ENCODE measurements at regions not wholly inside any gene's neighbourhood (a gene's known extent, or its start where the extent isn't known, plus 50 kb on each side); places are given as distances from the start of the nearest gene placed in this dataset.

- H2BK12ac ChIP-seq (ENCODE audit: low read depth, low read length), result no peak overlapping the region
- H2BK15ac ChIP-seq (ENCODE audit: low read length), result no peak overlapping the region
- no peak overlapping the region for H2BK20ac ChIP-seq (ENCODE audit: low read length)
- no peak overlapping the region for H2BK5ac ChIP-seq (ENCODE audit: low read depth, low read length)
- no peak overlapping the region for H3K4ac ChIP-seq (replicated peaks; ENCODE audit: insufficient read length, low read depth, low read length)
- no peak overlapping the region for H2AK5ac ChIP-seq (ENCODE audit: low read depth, low read length)
- no peak overlapping the region for H3K18ac ChIP-seq (ENCODE audit: extremely low read depth, low read length)
- no peak overlapping the region for H3K27ac ChIP-seq (ENCODE audit: low read depth, low read length)
- H2BK120ac ChIP-seq (replicated peaks; ENCODE audit: low read depth, low read length), result no peak overlapping the region
- no peaks in the 10 kb centered on the region for H3K79me2 ChIP-seq (ENCODE audit: control insufficient read depth in 1 of 2, insufficient read depth in 2 of 2, low read length in 2 of 2)
- no peak for TF ChIP-seq SIN3A (conservative IDR thresholded peaks at IDR 0.05 in 1 of 2, IDR thresholded peaks at IDR 0.05 in 1 of 2; ENCODE audit: low read depth in 1 of 2, low read length in 2 of 2)
- no peak for TF ChIP-seq BRCA1 (IDR thresholded peaks at IDR 0.05; ENCODE audit: low read depth, low read length)
- no peak for TF ChIP-seq ASH2L (IDR thresholded peaks at IDR 0.05; ENCODE audit: low read length)
- TF ChIP-seq CHD1 (IDR thresholded peaks at IDR 0.05; ENCODE audit: low read depth, low read length), result no peak
- TF ChIP-seq POLR2A (IDR thresholded peaks at IDR 0.05; ENCODE audit: control extremely low read depth in 1 of 2, low read depth in 2 of 2, low read length in 2 of 2), result no peak
- TF ChIP-seq TAF1 (IDR thresholded peaks at IDR 0.05; ENCODE audit: low read depth, low read length), result no peak
- TF ChIP-seq MAFK (IDR thresholded peaks at IDR 0.05; ENCODE audit: low read depth, low read length), result no peak
- no peak for TF ChIP-seq YY1 (IDR thresholded peaks at IDR 0.05; ENCODE audit: low read depth, low read length)
- TF ChIP-seq PHF8 (conservative IDR thresholded peaks at IDR 0.05; ENCODE audit: low read depth, low read length), result no peak
- TF ChIP-seq HDAC6 (IDR thresholded peaks at IDR 0.05; ENCODE audit: low read depth, low read length), result no peak
- TF ChIP-seq EZH2 (IDR thresholded peaks at IDR 0.05; ENCODE audit: low read depth, low read length, severe bottlenecking), result no peak
- TF ChIP-seq SP2 (IDR thresholded peaks at IDR 0.05; ENCODE audit: low read length), result no peak
- TF ChIP-seq GABPA (IDR thresholded peaks at IDR 0.05; ENCODE audit: borderline replicate concordance, insufficient read depth, low read length), result no peak
- no peak for TF ChIP-seq BACH1 (IDR thresholded peaks at IDR 0.05; ENCODE audit: low read length)
- TF ChIP-seq TCF12 (IDR thresholded peaks at IDR 0.05; ENCODE audit: low read depth, low read length), result no peak
- H3K56ac ChIP-seq (replicated peaks; ENCODE audit: insufficient read length, low read depth, low read length), result no peak overlapping the region
- no peaks in the 10 kb centered on the region for H3K27me3 ChIP-seq (replicated peaks in 1 of 4; ENCODE audit: control insufficient read depth in 3 of 4, extremely low read depth in 1 of 4, insufficient read depth in 3 of 4, low read length in 3 of 4)
- H4K5ac ChIP-seq (ENCODE audit: insufficient read length, low read depth, low read length), result no peak overlapping the region
- no peak overlapping the region for H2AFZ ChIP-seq (ENCODE audit: low read length)
- POLR2A ChIA-PET (ENCODE audit: partially characterized antibody), result no interaction called here
- no peak overlapping the region for H3K4me2 ChIP-seq (ENCODE audit: insufficient read depth in 1 of 2, low read depth in 2 of 2, low read length in 2 of 2)
- H3K4me1 ChIP-seq (replicated peaks in 1 of 4; ENCODE audit: control insufficient read depth in 3 of 4, insufficient read depth in 4 of 4, low read length in 3 of 4), result peaks cover 0 to 2% (median 0%) of the 10 kb centered on the region in 4 experiments; a peak in 2 of 7 replicates
- no peaks in the 10 kb centered on the region for H3K36me3 ChIP-seq (ENCODE audit: control insufficient read depth in 2 of 4, insufficient read depth in 4 of 4, low read length in 3 of 4)
- no peaks in the 10 kb centered on the region for H3K23me2 ChIP-seq (ENCODE audit: low read depth, low read length)
- no peak overlapping the region for H3K14ac ChIP-seq (ENCODE audit: insufficient read length)
- WGBS, 2 experiments (ENCODE audit: extremely low coverage in 1 of 2, insufficient coverage in 1 of 2, insufficient read length in 1 of 2, insufficient replicate concordance in 2 of 2, low coverage in 1 of 2, low lambda C conversion rate in 2 of 2, missing lambda C conversion rate in 1 of 2), result 74% methylated on average over 3 of the region's 3 CpGs; no CpG with 5 or more reads in 1 of the 2 experiments
- no peak overlapping the region for H3K9ac ChIP-seq (replicated peaks in 1 of 4; ENCODE audit: extremely low read depth in 1 of 4, low read depth in 3 of 4, low read length in 3 of 4)
- H4K91ac ChIP-seq (replicated peaks; ENCODE audit: insufficient read length, low read length), result no peak overlapping the region
- no peak overlapping the region for H3K4me3 ChIP-seq (ENCODE audit: extremely low read depth in 1 of 4, insufficient read depth in 2 of 4, low read depth in 3 of 4, low read length in 4 of 4)
- CTCF ChIA-PET (ENCODE audit: partially characterized antibody), result interaction anchor here (0.7 to 1.2 kb wide), 4 partner anchors 8 to 256 kb away, joined by 3 read pairs; no protein-coding TSS in a partner anchor
- no peak overlapping the region for H4K8ac ChIP-seq (ENCODE audit: extremely low read depth, insufficient read depth, low read length)
- no peak for DNase-seq (ENCODE audit: low read depth in 1 of 2, low spot score in 2 of 2)
- no peaks in the 10 kb centered on the region for H3K79me1 ChIP-seq (ENCODE audit: low read depth, low read length)
- H4K20me1 ChIP-seq (replicated peaks in 1 of 2; ENCODE audit: control insufficient read depth in 1 of 2, insufficient read depth in 2 of 2, low read length in 2 of 2), result no peaks in the 10 kb centered on the region
- FAIRE-seq, result peak; percentile 19
- H3K23ac ChIP-seq (ENCODE audit: insufficient read length), result no peak overlapping the region
- H3K9me3 ChIP-seq (ENCODE audit: insufficient read depth in 2 of 2, low read depth in 1 of 2, low read length in 1 of 2), result no peaks in the 10 kb centered on the region
Measured at GRCh38 chr6:125477844-125478243, 176.1 kb upstream of the HDDC2 start.

Measured in H1 (cell line).